HAP-1 (cell line): ENCODE measurements at regions not wholly inside any gene's neighbourhood (a gene's known extent, or its start where the extent isn't known, plus 50 kb on each side); places are given as distances from the start of the nearest gene placed in this dataset.
A peak's percentile ranks its signal among the peaks of the same experiment; 100 is the strongest.

ENCODE experiments used
- DNase-seq, 2 experiments: peaks; one replicate each; pipeline ENCODE4 v3.0.0-alpha.2; 2016 to 2020; ENCODE audit warnings: low spot score in 2 of 2
- H3K27me3 ChIP-seq: fragments of 250-450 bp; sonication (Bioruptor Pico); 2 replicates; pipeline ENCODE4 v1.5.1; 2020; ENCODE audit warnings: low read depth, mild to moderate bottlenecking, moderate library complexity
- H3K36me3 ChIP-seq: fragments of 250-450 bp; sonication (Bioruptor Pico); replicated peaks from 2 replicates; pipeline ENCODE4 v1.5.1; 2020; ENCODE audit warnings: mild to moderate bottlenecking
- H3K4me1 ChIP-seq: fragments of 250-450 bp; sonication (Bioruptor Pico); 2 replicates; pipeline ENCODE4 v1.5.1; 2020; ENCODE audit warnings: mild to moderate bottlenecking
- H3K4me3 ChIP-seq: fragments of 250-450 bp; sonication (Bioruptor Pico); 2 replicates; pipeline ENCODE4 v1.5.1; 2020; ENCODE audit warnings: mild to moderate bottlenecking, moderate library complexity
- H3K9me3 ChIP-seq: fragments of 250-450 bp; sonication (Bioruptor Pico); 2 replicates; pipeline ENCODE4 v1.5.1; 2020; ENCODE audit warnings: mild to moderate bottlenecking, moderate library complexity
- in situ Hi-C: fragments of 300-500 bp; cut with MboI; formaldehyde crosslinking; loops from 3 replicates; pipeline ENCODE4 v1.14.3; 2020; ENCODE audit warnings: low sequenced_read_pairs, inconsistent platforms, mixed read lengths

DNA sequence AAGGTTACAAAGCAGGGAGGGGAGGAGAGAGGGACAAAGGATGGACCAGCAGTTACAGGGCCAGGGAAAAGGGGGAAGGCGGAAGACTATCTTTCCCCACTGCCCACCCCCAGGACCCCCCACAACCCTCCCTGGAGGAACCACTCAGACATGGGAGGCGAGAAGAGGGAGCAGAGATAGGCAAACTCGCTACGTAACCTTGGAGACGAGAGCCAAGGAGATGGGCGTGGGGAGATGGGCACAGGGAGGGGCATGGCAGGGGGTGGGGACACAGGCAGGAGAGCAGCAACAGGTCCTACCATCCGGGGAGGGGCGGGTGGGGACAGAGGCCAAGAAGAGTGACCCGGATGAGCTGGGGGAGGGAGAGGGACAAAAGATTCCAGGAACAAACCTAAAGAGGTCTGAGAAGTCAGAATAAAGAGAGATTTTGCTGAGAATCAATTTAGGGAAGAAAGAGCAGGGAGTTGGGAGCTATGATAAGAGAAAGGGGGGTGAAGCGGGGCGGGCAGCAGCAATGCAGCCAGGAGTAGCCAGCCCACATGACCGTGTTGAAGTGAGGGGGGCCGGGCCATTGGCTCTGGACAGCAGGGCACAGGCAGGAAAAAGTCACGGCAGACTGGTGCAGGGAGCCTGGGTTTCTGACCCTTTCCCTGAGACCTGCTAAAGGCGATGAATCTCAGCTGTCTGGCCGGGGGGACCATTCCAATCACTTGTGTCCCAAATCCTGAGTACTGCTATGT, 128.4 kb downstream of the BUD13 start:
- no peaks in the 10 kb centered on the region for H3K36me3 ChIP-seq
- H3K4me3 ChIP-seq, result no peak overlapping the region
- no peak for DNase-seq
- H3K9me3 ChIP-seq, result no peaks in the 10 kb centered on the region
- H3K4me1 ChIP-seq, result no peaks in the 10 kb centered on the region
- H3K27me3 ChIP-seq, result peaks cover 3% of the 10 kb centered on the region; the same call in 1 of the 2 replicates
- in situ Hi-C loops, result no loop called here

DNA sequence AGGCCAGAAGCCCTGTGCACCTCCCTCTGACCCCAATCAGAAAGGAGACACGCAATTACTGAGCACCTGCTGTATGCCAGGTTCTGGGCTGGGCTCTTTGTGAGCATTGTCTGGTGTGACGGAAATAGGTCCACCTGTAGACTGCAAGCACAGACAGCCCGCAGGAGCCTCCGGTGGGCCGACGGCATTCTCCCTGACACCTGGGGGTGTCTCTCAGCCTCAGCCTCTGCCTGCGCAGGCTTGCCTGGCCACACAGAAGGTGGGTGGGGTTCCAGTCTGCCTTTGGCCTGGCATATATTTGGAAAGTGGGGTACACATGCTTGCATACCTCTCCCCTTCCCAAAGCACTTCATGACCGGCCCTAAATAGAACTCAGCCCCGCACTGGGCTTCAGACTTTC, 129.3 kb downstream of the BUD13 start:
- Histone ChIP-seq H3K36me3 (no peaks in the 10 kb centered on the region), H3K4me1 (no peaks in the 10 kb centered on the region), H3K4me3 (no peak overlapping the region), H3K9me3 (no peaks in the 10 kb centered on the region), H3K27me3 (no peaks in the 10 kb centered on the region)
- DNase-seq, result no peak
- in situ Hi-C loops, result no loop called here

DNA sequence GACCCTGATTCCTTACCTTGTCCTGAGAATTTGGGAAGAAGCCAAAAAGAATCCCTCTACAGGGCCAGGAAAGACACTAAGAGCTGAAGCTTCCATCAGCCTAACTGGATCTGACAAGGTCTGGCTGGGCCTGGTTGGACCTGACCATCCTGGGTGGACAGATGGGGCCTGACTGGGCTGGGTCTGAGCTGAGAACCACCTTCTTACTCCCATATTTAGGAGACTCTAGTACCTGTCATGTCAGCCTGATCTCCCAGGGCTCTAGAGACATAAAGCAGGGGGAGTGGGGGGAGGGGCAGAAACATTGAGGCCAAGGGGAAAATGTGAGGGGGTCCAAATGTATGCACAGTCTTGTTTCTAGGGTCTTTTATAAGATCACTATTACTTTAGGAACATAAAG, 129.9 kb downstream of the BUD13 start:
- no peak for DNase-seq
- in situ Hi-C loops, result no loop called here
- Histone ChIP-seq H3K4me3 (no peak overlapping the region), H3K9me3 (no peaks in the 10 kb centered on the region), H3K27me3 (no peaks in the 10 kb centered on the region), H3K4me1 (no peaks in the 10 kb centered on the region), H3K36me3 (no peaks in the 10 kb centered on the region)

DNA sequence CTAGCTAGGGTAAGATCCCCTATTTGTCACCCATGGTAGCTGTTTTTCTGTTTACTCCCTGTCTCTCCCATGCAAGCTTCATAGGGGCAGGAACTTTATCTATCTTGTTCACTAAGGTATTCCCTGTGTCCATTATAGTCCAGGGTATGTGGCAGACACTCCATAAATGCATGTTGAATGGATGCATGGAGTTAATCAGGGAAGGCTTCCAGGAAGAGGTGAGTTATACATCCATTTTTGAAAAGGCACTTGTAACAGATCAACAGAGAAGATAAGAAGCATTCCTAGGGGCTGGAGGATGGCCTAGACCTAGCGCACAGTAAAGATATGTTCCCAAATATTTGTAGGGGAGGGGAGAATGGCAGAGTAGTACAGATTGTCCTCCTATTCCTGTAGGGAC, 130.3 kb downstream of the BUD13 start:
- Histone ChIP-seq H3K27me3 (no peaks in the 10 kb centered on the region; the same call in 1 of the 2 replicates), H3K9me3 (no peaks in the 10 kb centered on the region), H3K4me1 (no peaks in the 10 kb centered on the region), H3K36me3 (no peaks in the 10 kb centered on the region), H3K4me3 (no peak overlapping the region)
- DNase-seq, result no peak
- in situ Hi-C loops, result no loop called here

DNA sequence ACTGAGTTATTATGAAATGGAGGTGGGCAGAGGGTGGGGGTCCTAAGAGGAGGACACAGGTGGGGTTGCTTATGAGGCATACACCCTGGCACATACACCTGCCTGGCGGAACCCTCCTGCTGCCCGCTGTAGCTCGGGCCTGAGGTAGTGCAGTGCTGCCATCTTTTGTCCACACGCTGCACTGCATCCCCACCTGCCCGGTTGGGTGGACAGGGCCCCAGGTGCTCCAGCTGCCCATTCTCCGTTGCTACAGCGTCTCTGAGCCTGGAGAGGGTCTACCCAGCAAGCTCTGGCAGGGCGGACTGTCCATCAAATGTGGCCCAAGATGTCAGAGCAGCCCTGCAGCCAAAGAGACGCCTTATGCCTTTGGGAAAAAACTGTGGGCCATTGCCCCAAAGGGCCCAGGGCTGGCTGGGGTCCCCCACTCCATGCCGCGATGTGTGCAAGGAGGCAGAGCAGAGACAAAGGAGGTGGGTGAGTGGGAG, 131.2 kb downstream of the BUD13 start:
- H3K36me3 ChIP-seq, result no peaks in the 10 kb centered on the region
- DNase-seq, result peak; percentile 25 to 68
- H3K9me3 ChIP-seq, result no peaks in the 10 kb centered on the region
- H3K27me3 ChIP-seq, result peaks cover 9% of the 10 kb centered on the region
- no peaks in the 10 kb centered on the region for H3K4me1 ChIP-seq
- in situ Hi-C loops, result no loop called here
- H3K4me3 ChIP-seq, result no peak overlapping the region

DNA sequence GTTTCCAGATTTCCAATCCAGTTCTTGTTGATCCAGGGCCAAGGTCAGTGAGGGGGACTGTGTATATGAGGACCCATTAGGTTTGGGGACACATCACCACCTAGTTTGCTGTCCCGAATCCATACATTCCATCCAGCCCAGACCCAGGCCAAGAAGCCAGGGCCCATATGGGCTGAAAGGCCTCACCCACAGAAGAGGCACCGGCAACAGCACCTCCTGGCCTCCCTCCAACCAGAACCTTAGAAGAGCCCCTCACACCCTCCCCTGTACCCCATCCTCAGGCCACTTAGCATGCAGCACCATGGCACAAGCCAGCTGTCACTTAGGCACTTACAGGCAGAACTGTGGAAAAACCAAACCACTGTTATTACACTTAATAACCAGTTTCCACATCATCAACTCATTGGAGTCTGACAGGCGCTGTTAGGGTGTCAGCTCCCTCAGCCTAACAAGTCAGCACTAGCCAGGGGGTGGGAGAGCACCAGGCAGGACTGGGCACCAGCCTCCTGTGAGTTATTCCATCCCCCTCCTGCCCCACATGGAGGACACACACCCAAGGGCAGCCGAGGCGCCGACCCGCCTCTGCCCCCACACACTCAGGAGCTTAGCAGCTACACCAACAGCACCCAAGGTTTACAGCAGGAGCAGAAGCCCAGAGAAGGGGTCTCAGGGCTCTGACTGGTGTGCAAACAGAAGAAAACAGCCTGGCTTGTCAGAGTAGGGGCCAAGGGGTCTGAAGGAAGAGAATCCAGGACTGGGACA, 132.0 kb downstream of the BUD13 start:
- no peaks in the 10 kb centered on the region for H3K4me1 ChIP-seq
- in situ Hi-C loops, result no loop called here

DNA sequence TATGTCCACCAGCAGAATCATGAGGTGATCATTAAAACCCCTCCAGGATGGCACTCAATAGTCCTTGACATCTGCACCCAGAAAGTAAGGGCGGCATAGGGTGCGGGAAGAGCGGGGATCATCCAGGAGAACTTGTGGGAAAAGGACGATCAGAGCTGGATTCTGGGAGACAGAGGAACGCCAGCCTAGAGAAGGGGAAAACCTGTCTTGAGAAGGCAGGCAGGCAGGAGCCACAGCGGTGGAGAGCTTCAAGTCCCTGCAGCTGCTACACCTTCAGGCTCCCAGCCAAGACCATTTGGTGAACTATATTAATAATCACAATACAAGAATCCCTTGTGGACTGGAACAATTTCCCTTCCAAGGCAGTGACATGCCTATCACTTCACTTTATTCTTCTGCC, 134.3 kb downstream of the BUD13 start:
- in situ Hi-C loops, result no loop called here
- no peaks in the 10 kb centered on the region for H3K9me3 ChIP-seq
- no peaks in the 10 kb centered on the region for H3K36me3 ChIP-seq
- no peak overlapping the region for H3K4me3 ChIP-seq
- no peak for DNase-seq
- peaks cover 9% of the 10 kb centered on the region for H3K27me3 ChIP-seq
- no peaks in the 10 kb centered on the region for H3K4me1 ChIP-seq

More for the DNA sequence above, 132.0 kb downstream of the BUD13 start:
- H3K9me3 ChIP-seq, result no peaks in the 10 kb centered on the region
- no peak overlapping the region for H3K4me3 ChIP-seq
- H3K27me3 ChIP-seq, result peaks cover 9% of the 10 kb centered on the region
- no peaks in the 10 kb centered on the region for H3K36me3 ChIP-seq
- no peak for DNase-seq

DNA sequence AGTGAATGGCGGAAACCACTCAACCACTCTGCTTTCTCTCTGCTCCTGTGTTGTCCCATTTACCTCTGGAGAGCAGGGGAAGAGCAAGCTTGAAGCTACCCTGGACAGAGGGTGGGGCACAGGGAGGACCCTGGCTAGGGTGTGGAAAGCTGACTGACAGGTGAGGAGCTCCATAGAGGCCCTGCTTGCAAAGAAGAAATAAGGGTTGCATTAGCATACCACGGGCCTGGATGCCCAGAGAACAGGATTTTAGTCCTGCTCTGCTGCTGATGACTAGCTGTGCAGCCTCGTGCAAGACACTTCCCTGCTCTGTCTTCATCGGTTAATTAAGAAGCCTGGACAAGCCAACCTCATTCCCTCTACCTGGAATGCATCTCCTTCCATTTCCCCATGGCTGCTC, 135.0 kb downstream of the BUD13 start:
- no peak for DNase-seq
- Histone ChIP-seq H3K4me1 (no peaks in the 10 kb centered on the region), H3K36me3 (no peaks in the 10 kb centered on the region), H3K27me3 (peaks cover 9% of the 10 kb centered on the region), H3K9me3 (no peaks in the 10 kb centered on the region), H3K4me3 (no peak overlapping the region)
- in situ Hi-C loops, result no loop called here

DNA sequence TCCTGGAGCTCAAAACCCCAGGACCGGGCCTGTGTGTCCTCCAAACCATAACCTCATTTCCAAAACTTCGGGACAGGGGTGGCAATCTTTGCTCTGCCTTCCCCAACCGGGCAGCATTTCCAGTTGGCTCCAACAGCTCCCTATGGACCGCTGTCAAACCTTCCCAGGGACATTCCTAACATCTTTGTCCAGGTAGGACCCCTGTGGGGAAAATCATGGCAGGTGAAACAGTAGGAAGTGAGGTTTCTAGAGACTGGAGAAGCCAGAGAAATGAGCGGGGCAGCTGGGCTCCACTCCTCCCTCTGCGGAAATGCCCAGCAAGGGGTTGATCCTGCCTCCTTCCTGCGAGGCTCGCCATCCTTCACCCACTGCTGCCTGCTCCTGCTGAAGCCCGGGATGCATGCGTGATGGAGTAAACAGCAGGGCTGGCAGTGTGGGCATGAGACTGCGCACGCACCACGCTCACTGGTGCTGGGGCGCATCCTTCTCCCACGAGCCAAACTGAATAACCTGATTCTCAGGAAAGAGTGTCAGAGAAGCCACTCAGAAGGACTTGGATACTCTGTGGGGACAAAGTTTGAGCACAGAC, 136.4 kb downstream of the BUD13 start:
- Histone ChIP-seq H3K36me3 (no peaks in the 10 kb centered on the region), H3K27me3 (peaks cover 12% of the 10 kb centered on the region), H3K9me3 (no peaks in the 10 kb centered on the region), H3K4me1 (no peaks in the 10 kb centered on the region), H3K4me3 (no peak overlapping the region)
- DNase-seq, result no peak
- in situ Hi-C loops, result no loop called here

DNA sequence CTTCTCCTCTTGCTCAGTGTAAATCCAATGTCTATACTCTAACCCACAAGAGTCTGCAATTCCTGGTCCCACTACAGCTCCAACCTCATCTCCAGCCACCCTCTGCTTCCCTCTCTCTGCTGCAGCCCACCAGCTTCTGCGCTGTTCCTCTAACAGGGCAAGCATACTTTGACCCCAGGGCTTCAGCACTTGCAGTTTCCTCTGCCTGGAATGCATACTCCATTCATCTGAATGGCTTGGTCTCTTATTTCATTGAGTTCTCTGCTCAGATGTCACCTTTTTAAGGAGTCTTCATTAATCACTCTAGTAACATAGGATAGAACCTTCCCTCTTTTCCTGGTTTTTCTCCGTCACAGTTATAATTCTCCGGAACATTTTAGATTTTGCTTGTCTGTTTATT, 141.6 kb downstream of the BUD13 start:
- Histone ChIP-seq H3K9me3 (no peaks in the 10 kb centered on the region), H3K4me3 (no peak overlapping the region), H3K4me1 (no peaks in the 10 kb centered on the region), H3K36me3 (no peaks in the 10 kb centered on the region), H3K27me3 (peaks cover 9% of the 10 kb centered on the region)
- in situ Hi-C loops, result no loop called here
- DNase-seq, result no peak

DNA sequence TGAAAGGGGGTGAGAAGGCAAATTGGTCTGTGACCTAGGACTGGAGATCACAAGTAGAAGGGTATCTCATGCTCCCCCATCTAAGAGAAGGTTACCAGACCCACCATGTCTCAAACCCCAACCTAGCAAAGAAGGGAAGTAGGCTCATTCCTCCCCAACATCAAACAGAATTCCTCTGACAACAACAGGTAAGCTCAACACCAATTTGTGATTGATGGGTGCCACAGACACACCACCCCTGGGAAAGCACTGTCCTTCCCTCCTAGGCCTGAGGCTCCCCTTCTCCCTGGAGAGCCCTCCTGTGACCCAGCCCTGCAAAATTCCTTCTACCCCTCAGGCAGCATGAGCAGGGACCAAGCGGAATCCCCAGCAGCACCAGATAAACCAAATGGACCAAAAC, 154.3 kb downstream of the BUD13 start:
- Histone ChIP-seq H3K36me3 (no peaks in the 10 kb centered on the region), H3K4me1 (no peaks in the 10 kb centered on the region), H3K4me3 (no peak overlapping the region), H3K27me3 (peaks cover 7% of the 10 kb centered on the region), H3K9me3 (no peaks in the 10 kb centered on the region)
- in situ Hi-C loops, result no loop called here
- no peak for DNase-seq

DNA sequence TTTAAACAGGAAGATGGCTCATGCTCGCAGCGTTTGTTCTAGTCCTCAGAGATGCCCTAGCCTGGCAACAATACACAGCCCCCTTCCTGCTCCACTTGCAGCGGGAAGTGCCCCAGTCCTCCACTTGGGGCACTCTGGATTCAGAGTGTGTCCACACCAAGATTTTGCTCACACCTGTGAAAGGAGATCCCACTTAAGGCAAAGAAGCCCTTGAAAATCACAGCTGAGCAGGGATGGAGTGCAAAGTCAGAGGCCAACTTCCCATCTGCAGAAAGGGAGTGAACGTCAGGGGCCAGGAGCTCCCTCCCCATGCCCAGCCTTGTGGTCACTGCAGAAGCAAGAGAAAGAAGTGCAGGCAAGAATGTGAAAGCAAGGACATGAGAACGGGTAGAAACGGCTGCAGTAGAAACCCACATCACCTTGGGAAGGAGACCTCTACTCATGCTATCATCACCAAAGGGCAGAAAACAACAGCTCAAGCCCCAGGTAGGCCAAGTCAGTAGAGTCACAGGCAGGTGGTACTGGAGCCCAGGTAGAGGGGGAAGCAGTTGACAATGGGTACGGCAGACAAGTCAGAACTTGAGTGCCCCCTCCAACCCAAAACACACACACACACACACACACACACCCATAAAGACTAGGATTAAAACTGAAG, 157.4 kb downstream of the BUD13 start:
- Histone ChIP-seq H3K36me3 (no peaks in the 10 kb centered on the region), H3K27me3 (no peaks in the 10 kb centered on the region), H3K4me1 (no peaks in the 10 kb centered on the region), H3K9me3 (no peaks in the 10 kb centered on the region), H3K4me3 (no peak overlapping the region)
- no peak for DNase-seq
- in situ Hi-C loops, result no loop called here

DNA sequence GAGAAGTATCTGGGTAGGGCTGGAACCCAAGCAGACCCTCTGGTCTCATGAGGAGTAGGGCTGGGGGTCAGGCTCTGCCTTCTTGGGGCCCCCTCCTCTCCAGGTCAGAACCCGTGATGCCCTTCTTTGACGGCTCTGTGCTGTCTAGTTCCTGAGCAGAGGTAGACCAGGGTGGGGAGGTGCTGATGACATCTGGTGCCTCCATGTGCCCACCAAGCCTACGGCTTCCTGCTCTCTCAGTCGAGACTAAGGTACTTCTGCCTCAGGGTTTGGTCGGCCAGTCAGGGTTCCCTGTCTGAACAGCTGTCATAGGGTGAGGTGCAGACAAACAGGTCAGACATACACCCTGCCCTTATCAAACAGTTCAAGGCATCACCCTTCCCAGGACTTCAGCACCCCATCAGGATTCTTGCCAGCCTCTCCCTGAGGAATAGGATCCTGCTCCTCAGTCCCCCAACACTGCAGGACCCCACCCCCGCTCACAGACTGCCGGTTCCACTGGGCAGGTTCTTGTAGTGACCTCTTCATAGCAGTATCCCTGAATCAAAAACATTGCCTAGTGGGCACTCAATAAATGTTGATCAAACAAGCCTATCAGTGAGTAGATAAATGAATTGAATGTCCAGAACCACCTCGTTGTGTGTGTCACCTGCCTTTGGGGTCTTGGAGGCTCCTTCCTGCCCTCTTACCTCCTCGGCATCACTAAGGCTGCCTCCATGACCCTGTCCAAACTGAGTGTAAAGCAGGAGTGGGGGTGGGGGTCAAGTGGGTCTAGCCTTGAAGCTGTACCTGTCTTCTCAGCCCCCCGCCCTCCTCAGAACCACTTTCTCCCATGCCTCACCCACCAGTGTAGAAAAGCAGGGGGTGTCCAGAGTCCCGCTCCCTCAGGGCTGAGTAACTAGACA, 158.2 kb downstream of the BUD13 start:
- Histone ChIP-seq H3K4me3 (no peak overlapping the region), H3K4me1 (no peaks in the 10 kb centered on the region), H3K9me3 (no peaks in the 10 kb centered on the region), H3K36me3 (no peaks in the 10 kb centered on the region), H3K27me3 (no peaks in the 10 kb centered on the region)
- no peak for DNase-seq
- in situ Hi-C loops, result no loop called here
